ENCODE measurements at regions not wholly inside any gene's neighbourhood (a gene's known extent, or its start where the extent isn't known, plus 50 kb on each side); places are given as distances from the start of the nearest gene placed in this dataset.

- TF ChIP-seq CTCF (IDR thresholded peaks at IDR 0.05) = no peak
- no peak for ATAC-seq (ENCODE audit: low read depth)
- H3K27ac Mint-ChIP-seq = no peak overlapping the region
- H3K27me3 Mint-ChIP-seq = no peaks in the 10 kb centered on the region
- CTCF ChIA-PET = no interaction called here
- peaks cover 4% of the 10 kb centered on the region for H3K9me3 Mint-ChIP-seq
- H3K4me1 Mint-ChIP-seq = no peaks in the 10 kb centered on the region
- DNase-seq = no peak
- intact Hi-C loops (cut with micrococcal nuclease) = no loop called here
- no peak overlapping the region for H3K4me3 Mint-ChIP-seq
- POLR2A ChIA-PET = no interaction called here
- H3K36me3 Mint-ChIP-seq (ENCODE audit: low read depth) = no peaks in the 10 kb centered on the region
Measured at GRCh38 chr21:27793901-27794300, 827.0 kb upstream of the ADAMTS5 start.

- ChIA-PET CTCF (no interaction called here), POLR2A (no interaction called here)
- Mint-ChIP-seq H3K4me3 (no peak overlapping the region), H3K9me3 (peaks cover 8% of the 10 kb centered on the region), H3K36me3 (ENCODE audit: low read depth) (no peaks in the 10 kb centered on the region), H3K4me1 (no peaks in the 10 kb centered on the region), H3K27me3 (no peaks in the 10 kb centered on the region), H3K27ac (no peak overlapping the region)
- DNase-seq (no peak), ATAC-seq (ENCODE audit: low read depth) (no peak)
- TF ChIP-seq CTCF (IDR thresholded peaks at IDR 0.05) = no peak
- intact Hi-C loops (cut with micrococcal nuclease) = no loop called here
Measured at GRCh38 chr21:27787046-27787445, 820.2 kb upstream of the ADAMTS5 start.

- ChIA-PET CTCF (no interaction called here), POLR2A (no interaction called here)
- Mint-ChIP-seq H3K27ac (no peak overlapping the region), H3K36me3 (ENCODE audit: low read depth) (no peaks in the 10 kb centered on the region), H3K9me3 (peaks cover 6% of the 10 kb centered on the region), H3K27me3 (no peaks in the 10 kb centered on the region), H3K4me1 (no peaks in the 10 kb centered on the region), H3K4me3 (no peak overlapping the region)
- TF ChIP-seq CTCF (IDR thresholded peaks at IDR 0.05) = no peak
- ATAC-seq (ENCODE audit: low read depth) (no peak), DNase-seq (no peak)
- intact Hi-C loops (cut with micrococcal nuclease) = no loop called here
Measured at GRCh38 chr21:27779606-27780005, 812.7 kb upstream of the ADAMTS5 start.

DNA sequence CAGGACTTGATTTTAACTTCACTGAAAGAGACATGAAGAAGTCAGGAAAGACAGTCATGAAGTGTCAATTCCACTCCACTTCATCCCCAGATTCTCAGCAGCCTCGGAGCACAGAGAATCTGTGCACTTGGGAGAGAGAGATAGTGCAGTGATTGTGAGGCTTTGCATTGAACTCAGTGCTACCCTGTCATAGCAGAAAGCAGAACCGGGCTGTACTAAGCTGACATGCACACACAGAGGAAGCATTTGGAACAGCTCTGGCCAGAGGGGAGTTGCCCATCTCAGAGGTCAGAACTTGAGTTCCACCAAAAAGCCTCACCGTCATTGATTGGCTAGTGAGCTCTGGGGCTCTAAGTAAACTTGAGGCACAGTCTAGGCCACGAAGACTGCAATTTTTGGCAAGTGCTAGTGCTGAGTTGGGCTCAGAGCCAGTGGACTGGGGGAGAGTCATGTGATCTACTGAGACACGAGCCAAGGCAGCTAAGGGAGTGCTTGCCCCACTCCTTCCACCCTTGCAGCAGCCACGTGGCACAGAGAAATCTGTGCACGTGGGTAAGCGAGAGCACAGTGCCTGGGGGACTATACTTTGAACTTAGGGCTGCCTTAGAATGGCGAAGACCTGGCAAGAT lies 810.2 kb upstream of the ADAMTS5 start:
- Mint-ChIP-seq H3K4me1 (no peaks in the 10 kb centered on the region), H3K27ac (no peak overlapping the region), H3K27me3 (no peaks in the 10 kb centered on the region), H3K36me3 (ENCODE audit: low read depth) (no peaks in the 10 kb centered on the region), H3K9me3 (peaks cover 4% of the 10 kb centered on the region), H3K4me3 (no peak overlapping the region)
- no peak for TF ChIP-seq CTCF (IDR thresholded peaks at IDR 0.05)
- ATAC-seq (ENCODE audit: low read depth) (no peak), DNase-seq (no peak)
- intact Hi-C loops (cut with micrococcal nuclease) = no loop called here
- CTCF ChIA-PET = no interaction called here
- POLR2A ChIA-PET = no interaction called here

- intact Hi-C loops (cut with micrococcal nuclease) = no loop called here
- POLR2A ChIA-PET = no interaction called here
- Mint-ChIP-seq H3K27ac (no peak overlapping the region), H3K9me3 (no peaks in the 10 kb centered on the region), H3K36me3 (ENCODE audit: low read depth) (no peaks in the 10 kb centered on the region), H3K4me3 (no peak overlapping the region), H3K27me3 (no peaks in the 10 kb centered on the region), H3K4me1 (no peaks in the 10 kb centered on the region)
- no peak for TF ChIP-seq CTCF (IDR thresholded peaks at IDR 0.05)
- ATAC-seq (ENCODE audit: low read depth) = no peak
- CTCF ChIA-PET = no interaction called here
- no peak for DNase-seq
Measured at GRCh38 chr21:27772816-27773215, 805.9 kb upstream of the ADAMTS5 start.

All from activated B cell treated with CpG ODN at 0.5 μM for 24 hours (primary cell).